CD14-positive monocyte (primary cell): ENCODE measurements at regions not wholly inside any gene's neighbourhood (a gene's known extent, or its start where the extent isn't known, plus 50 kb on each side); places are given as distances from the start of the nearest gene placed in this dataset.

Experiments used
- DNase-seq, 3 donors: peaks; one replicate each; pipeline ENCODE4 v3.0.0-alpha.2; 2011 to 2022
- H2AFZ ChIP-seq: 2 replicates; pipeline ENCODE4 v1.6.0; 2012; ENCODE audit warnings: mild to moderate bottlenecking, low read depth, low read length, inconsistent platforms; ENCODE audit not compliant: insufficient read depth, poor library complexity, severe bottlenecking
- H3K27ac ChIP-seq, 2 donors: 1 replicate in 1 of 2; 2 replicates in 1 of 2; pipeline ENCODE4 v1.5.1; 2012 to 2013; ENCODE audit warnings: low read length in 2 of 2, control low read depth in 1 of 2, inconsistent platforms in 1 of 2, low read depth in 1 of 2, mild to moderate bottlenecking in 1 of 2
- H3K27me3 ChIP-seq, 2 donors: one replicate each; pipeline versions ENCODE4 v1.6.0 to v1.6.1; 2011 to 2013; ENCODE audit warnings: low read length in 2 of 2; ENCODE audit not compliant: control insufficient read depth in 2 of 2, insufficient read depth in 2 of 2
- H3K36me3 ChIP-seq, 2 donors: replicated peaks in 1 of 2; 1 replicate in 1 of 2; 2 replicates in 1 of 2; pipeline versions ENCODE4 v1.5.1 to v1.6.1; 2012 to 2013; ENCODE audit warnings: low read length in 2 of 2, control low read depth in 1 of 2, inconsistent platforms in 1 of 2, mild to moderate bottlenecking in 1 of 2; ENCODE audit not compliant: insufficient read depth in 2 of 2, control insufficient read depth in 1 of 2
- H3K4me1 ChIP-seq, 2 donors: 1 replicate in 1 of 2; 2 replicates in 1 of 2; pipeline versions ENCODE4 v1.5.1 to v1.6.1; 2012 to 2013; ENCODE audit warnings: low read length in 2 of 2, control low read depth in 1 of 2, inconsistent platforms in 1 of 2, mild to moderate bottlenecking in 1 of 2, moderate library complexity in 1 of 2; ENCODE audit not compliant: insufficient read depth in 2 of 2, control insufficient read depth in 1 of 2
- H3K4me2 ChIP-seq: replicated peaks from 2 replicates; pipeline ENCODE3; 2012; ENCODE audit warnings: low read length, moderate library complexity, mild to moderate bottlenecking; ENCODE audit not compliant: poor library complexity, severe bottlenecking; ENCODE audit errors: extremely low read depth
- H3K4me3 ChIP-seq, 3 experiments: fragments of 200-600 bp in 1 of 3; sonication (generic) in 1 of 3; replicated peaks in 1 of 3; 1 replicate in 2 of 3; 2 replicates in 1 of 3; pipeline ENCODE4 v1.5.1; 2011 to 2013; ENCODE audit warnings: low read length in 3 of 3, mild to moderate bottlenecking in 3 of 3, control low read depth in 2 of 3, low read depth in 2 of 3, inconsistent platforms in 1 of 3, moderate library complexity in 1 of 3
- H3K79me2 ChIP-seq: 2 replicates; pipeline ENCODE4 v1.6.0; 2012; ENCODE audit warnings: mild to moderate bottlenecking, control low read depth, inconsistent platforms, low read length, moderate library complexity; ENCODE audit not compliant: insufficient read depth
- H3K9ac ChIP-seq: 2 replicates; pipeline ENCODE4 v1.6.0; 2017; ENCODE audit warnings: low read length, mild to moderate bottlenecking; ENCODE audit not compliant: insufficient read depth, poor library complexity, severe bottlenecking
- H3K9me3 ChIP-seq, 2 donors: replicated peaks in 1 of 2; 1 replicate in 1 of 2; 2 replicates in 1 of 2; pipeline versions ENCODE4 v1.5.1 to v1.6.1; 2012 to 2013; ENCODE audit warnings: low read length in 2 of 2, control low read depth in 1 of 2; ENCODE audit not compliant: control insufficient read depth in 1 of 2, insufficient read depth in 1 of 2
- H4K20me1 ChIP-seq: 2 replicates; pipeline ENCODE4 v1.6.0; 2012; ENCODE audit warnings: mild to moderate bottlenecking, low read length, control low read depth, moderate library complexity; ENCODE audit not compliant: insufficient read depth
- H3K27ac Mint-ChIP-seq, 7 donors: one replicate each; pipeline ENCODE4 v1.8.0; 2020; ENCODE audit warnings: mild to moderate bottlenecking in 7 of 7, mixed read lengths in 7 of 7, moderate library complexity in 6 of 7, inconsistent platforms in 2 of 7
- H3K27me3 Mint-ChIP-seq, 3 donors: one replicate each; pipeline ENCODE4 v1.8.0; 2021 to 2022; ENCODE audit warnings: low read depth in 3 of 3, mild to moderate bottlenecking in 3 of 3, mixed read lengths in 3 of 3, moderate library complexity in 3 of 3, inconsistent platforms in 1 of 3
- H3K36me3 Mint-ChIP-seq, 2 donors: one replicate each; pipeline ENCODE4 v1.8.0; 2020; ENCODE audit warnings: mixed read lengths in 2 of 2, inconsistent platforms in 1 of 2, mild to moderate bottlenecking in 1 of 2
- H3K4me1 Mint-ChIP-seq: one replicate; pipeline ENCODE4 v1.8.0; 2020; ENCODE audit warnings: mild to moderate bottlenecking, mixed read lengths
- H3K4me3 Mint-ChIP-seq, 2 donors: one replicate each; pipeline ENCODE4 v1.8.0; 2020; ENCODE audit warnings: mild to moderate bottlenecking in 2 of 2, mixed read lengths in 2 of 2, moderate library complexity in 1 of 2
- H3K9me3 Mint-ChIP-seq, 7 donors: one replicate each; pipeline ENCODE4 v1.8.0; 2020 to 2022; ENCODE audit warnings: mixed read lengths in 7 of 7, mild to moderate bottlenecking in 6 of 7, moderate library complexity in 6 of 7, inconsistent platforms in 2 of 7
- CTCF ChIP-seq: fragments of 200-600 bp; IDR thresholded peaks from one replicate; pipeline ENCODE4 v1.8.0; 2022; ENCODE audit warnings: antibody characterized with exemption, mild to moderate bottlenecking
- WGBS: methylation state at CpG from one replicate; pipeline ENCODE4 v1.1.5; 2013; ENCODE audit warnings: missing lambda C conversion rate; ENCODE audit not compliant: insufficient coverage; 5-methylcytosine and 5-hydroxymethylcytosine counted together
- intact Hi-C, 2 donors: fragments of 100-400 bp; cut with micrococcal nuclease; formaldehyde crosslinking; loops; one replicate each; pipeline versions ENCODE4 v1.15.0 to v1.15.1; 2023

- Mint-ChIP-seq H3K9me3 (peaks cover 4 to 15% (median 6%) of the 10 kb centered on the region in 7 donors), H3K27me3 (peaks cover 3 to 9% (median 4%) of the 10 kb centered on the region in 3 donors), H3K4me3 (peak overlapping the region in 1 of 2 donors; percentile 6), H3K27ac (peak overlapping the region in 1 of 7 donors; percentile 34), H3K4me1 (no peaks in the 10 kb centered on the region), H3K36me3 (no peaks in the 10 kb centered on the region)
- intact Hi-C loops, result no loop called here
- 3% methylated on average over 4 of the region's 4 CpGs for WGBS
- no peaks in the 10 kb centered on the region for H4K20me1 ChIP-seq
- no peak for TF ChIP-seq CTCF
- H2AFZ ChIP-seq, result no peak overlapping the region
- H3K27me3 ChIP-seq, result no peaks in the 10 kb centered on the region
- no peak for DNase-seq
- no peak overlapping the region for H3K4me3 ChIP-seq
- H3K79me2 ChIP-seq, result no peaks in the 10 kb centered on the region
- H3K4me1 ChIP-seq, result no peaks in the 10 kb centered on the region
- no peak overlapping the region for H3K27ac ChIP-seq
- H3K9ac ChIP-seq, result no peak overlapping the region
- H3K9me3 ChIP-seq, result peaks cover 0 to 8% of the 10 kb centered on the region in 2 donors
- H3K4me2 ChIP-seq, result no peak overlapping the region
- H3K36me3 ChIP-seq, result no peaks in the 10 kb centered on the region
Observed at GRCh38 chr11:13105237-13105844, 96.2 kb downstream of the RASSF10 start.

- H4K20me1 ChIP-seq, result no peaks in the 10 kb centered on the region
- no peak overlapping the region for H2AFZ ChIP-seq
- Mint-ChIP-seq H3K27ac (peak overlapping the region in 1 of 7 donors; percentile 9), H3K4me3 (no peak overlapping the region), H3K36me3 (no peaks in the 10 kb centered on the region), H3K9me3 (peaks cover 4 to 13% (median 6%) of the 10 kb centered on the region in 7 donors), H3K4me1 (peaks cover 3% of the 10 kb centered on the region), H3K27me3 (peaks cover 2 to 9% (median 6%) of the 10 kb centered on the region in 3 donors)
- no peaks in the 10 kb centered on the region for H3K4me1 ChIP-seq
- DNase-seq, result no peak
- intact Hi-C loops, result no loop called here
- H3K36me3 ChIP-seq, result no peaks in the 10 kb centered on the region
- no peak overlapping the region for H3K4me2 ChIP-seq
- no peaks in the 10 kb centered on the region for H3K27me3 ChIP-seq
- no peak overlapping the region for H3K4me3 ChIP-seq
- no peaks in the 10 kb centered on the region for H3K79me2 ChIP-seq
- H3K9me3 ChIP-seq, result peaks cover 0 to 8% of the 10 kb centered on the region in 2 donors
- no peak overlapping the region for H3K9ac ChIP-seq
- 88% methylated on average over 3 of the region's 5 CpGs for WGBS
- no peak for TF ChIP-seq CTCF
- H3K27ac ChIP-seq, result no peak overlapping the region
Observed at GRCh38 chr11:13107544-13108044, 98.5 kb downstream of the RASSF10 start.
